GM19463 (cell line): ENCODE measurements at regions not wholly inside any gene's neighbourhood (a gene's known extent, or its start where the extent isn't known, plus 50 kb on each side); places are given as distances from the start of the nearest gene placed in this dataset.
A peak's percentile ranks its signal among the peaks of the same experiment; 100 is the strongest.
"Not testable (repeated sequence)": the region's sequence is repeated elsewhere in the genome, so short reads cannot be mapped to it uniquely, and the experiment has no call there.

Experiments
- ATAC-seq: cut with Tn5 transposase; IDR thresholded peaks from one replicate; pipeline ENCODE4 v1.9.1; 2021; ENCODE audit warnings: mild to moderate bottlenecking, moderate library complexity; ENCODE audit not compliant: unreplicated experiment

DNA sequence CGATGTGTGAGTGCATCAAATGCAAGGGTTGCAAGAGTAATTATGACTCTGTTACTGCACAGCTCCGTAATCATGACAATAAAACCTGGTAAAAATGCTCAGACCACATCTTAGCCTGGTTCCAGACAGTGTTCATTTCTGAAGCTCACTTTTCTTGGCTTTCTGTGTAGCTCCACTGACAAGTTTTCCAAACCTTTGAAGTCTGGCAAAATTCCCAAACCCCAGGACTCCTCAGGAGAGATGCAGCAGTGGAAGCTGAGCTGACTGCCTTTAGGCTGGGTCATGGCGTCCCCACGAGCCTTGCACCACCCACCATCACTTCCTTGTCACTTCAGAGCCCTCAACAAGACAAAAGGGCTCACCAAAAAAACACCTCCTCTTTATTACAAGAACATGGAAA, 131.6 kb upstream of the TAS2R1 start:
- no peak for ATAC-seq

DNA sequence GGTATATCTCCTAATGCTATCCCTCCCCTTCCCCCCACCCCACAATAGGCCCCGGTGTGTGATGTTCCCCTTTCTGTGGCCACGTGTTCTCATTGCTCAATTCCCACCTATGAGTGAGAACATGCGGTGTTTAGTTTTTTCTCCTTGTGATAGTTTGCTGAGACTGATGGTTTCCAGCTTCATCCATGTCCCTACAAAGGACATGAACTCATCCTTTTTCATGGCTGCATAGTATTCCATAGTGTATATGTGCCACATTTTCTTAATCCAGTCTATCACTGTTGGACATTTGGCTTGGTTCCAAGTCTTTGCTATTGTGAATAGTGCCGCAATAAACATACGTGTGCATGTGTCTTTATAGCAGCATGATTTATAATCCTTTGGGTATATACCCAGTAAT, 122.5 kb upstream of the TAS2R1 start:
- not testable (repeated sequence) for ATAC-seq

DNA sequence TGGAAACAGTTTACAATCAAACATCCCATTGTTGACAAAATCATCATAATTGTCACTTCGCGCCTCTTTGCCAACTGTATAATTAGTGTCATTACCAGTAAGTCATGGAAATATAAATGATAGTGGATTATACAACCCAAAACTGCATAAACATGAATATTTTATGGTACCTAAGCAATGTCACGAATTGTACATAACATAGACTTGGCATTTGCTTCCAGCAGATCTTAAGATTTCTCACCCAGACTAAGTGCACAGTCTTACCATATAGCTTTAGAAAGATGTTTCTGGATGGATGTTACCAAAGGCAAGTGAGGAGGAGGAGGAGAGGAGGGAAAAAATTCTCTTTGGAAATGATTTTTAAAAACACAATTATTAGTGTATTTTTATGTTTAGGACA, 113.4 kb upstream of the TAS2R1 start:
- ATAC-seq = no peak

DNA sequence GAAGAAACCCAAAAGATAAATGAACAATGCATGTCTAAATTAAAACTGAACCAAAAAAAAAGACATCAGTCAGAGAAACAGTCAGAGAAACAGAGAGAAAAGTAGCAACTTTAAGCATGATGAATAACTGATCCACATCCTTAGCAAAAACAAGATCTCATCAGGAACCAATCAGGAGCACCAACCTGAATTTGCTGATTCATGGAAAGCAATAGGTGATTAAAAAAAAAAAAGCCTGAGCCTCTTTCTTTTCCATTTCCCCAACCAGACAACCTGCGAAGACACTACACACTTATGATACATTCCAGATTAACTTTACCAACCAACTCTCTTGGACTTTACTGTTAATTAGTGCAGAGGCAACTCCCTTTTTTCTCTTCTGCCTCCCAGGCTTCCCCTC, 112.7 kb upstream of the TAS2R1 start:
- ATAC-seq = no peak

DNA sequence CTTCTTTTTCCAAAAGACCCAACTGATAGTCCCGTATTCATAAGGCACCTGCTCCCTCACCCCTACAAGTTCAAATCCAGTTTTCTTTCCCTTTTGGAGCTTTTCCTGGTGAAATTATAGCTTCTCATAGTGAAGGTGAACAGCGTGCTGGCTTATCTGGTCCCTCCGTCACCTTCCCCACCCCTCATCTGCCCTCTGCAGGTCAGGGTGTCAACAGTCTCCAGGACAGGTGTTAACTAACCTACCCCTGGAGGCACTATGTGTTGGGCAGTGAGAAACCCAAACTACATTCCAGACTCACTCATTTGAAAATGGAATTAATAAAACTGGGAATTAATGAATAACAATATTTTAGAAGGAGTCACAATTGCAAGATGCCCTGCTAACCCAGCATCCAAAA, 109.0 kb upstream of the TAS2R1 start:
- ATAC-seq = no peak

DNA sequence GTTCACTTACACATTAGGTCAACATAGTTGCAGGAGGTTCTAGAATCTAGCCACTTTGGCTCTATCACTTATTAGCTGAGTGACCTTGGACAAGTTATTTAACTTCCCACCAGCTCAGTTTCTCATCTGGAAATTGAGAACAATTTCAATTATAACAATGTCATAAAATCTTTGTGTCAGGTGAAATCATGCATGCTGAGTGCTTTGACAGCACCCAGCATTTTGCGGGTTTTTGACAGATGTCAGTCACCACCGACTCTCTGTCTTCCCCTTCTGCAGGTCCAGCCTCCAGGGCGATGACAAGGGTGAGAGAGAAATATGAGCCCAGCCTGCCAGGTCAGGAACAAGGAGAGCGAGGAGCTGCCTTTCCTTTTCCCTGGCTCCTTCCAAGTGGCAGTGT, 107.1 kb upstream of the TAS2R1 start:
- ATAC-seq = no peak

DNA sequence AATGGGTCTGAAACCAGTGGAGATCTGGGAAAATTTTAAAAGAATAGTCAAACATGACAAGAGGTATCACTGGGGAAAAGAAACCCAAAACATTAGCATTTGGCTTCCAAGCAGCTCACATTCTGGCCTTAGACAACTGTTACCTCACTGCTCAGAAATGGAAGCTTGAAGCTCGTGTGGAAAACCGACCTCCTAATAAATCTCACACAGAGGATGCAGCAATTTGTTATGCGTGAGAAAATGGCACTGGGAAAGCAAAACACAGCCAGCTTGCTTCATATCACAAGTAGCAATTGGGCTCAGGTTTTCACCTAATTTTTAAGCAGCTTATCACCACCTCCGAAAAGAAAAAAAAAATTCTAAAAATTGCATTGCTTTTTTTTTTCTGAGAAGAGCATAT, 103.3 kb upstream of the TAS2R1 start:
- ATAC-seq = no peak

DNA sequence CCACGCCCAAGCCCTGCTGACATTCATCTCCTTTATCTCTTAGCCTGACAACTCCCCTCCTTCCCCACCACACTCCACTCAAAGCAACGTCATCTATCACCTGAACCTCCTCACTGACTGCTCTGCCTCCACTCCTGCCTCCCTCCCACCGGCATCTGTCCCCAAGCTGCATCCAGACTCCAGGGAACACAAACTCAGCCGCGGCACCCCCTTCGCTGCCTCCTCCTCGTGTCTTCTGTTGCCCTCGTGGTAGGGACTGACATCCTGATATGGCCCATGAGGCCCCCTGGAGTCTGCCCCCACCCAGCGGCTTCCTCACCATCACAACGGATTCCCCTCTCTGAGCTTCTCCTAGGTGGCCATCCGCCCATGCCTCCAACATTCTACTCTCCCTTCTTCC, 101.0 kb upstream of the TAS2R1 start:
- no peak for ATAC-seq

DNA sequence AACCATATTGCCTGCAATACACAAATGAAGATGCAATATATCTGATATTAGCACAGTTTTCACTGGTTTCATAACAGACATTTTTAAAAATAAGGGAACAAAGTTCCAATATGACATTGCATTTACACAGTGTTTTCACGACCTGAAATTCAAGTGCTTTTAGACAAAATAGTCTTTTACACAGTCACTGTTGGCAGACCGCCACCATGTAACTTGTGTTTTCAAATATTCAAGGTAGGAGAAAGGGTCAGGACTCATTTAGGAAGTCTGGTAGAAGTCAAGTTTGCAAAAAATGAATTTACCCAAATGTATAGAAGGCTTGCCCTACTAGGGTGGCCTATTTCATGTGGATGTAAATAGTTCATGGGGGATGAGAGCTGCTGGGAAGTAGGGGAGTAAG, 98.1 kb upstream of the TAS2R1 start:
- no peak for ATAC-seq

DNA sequence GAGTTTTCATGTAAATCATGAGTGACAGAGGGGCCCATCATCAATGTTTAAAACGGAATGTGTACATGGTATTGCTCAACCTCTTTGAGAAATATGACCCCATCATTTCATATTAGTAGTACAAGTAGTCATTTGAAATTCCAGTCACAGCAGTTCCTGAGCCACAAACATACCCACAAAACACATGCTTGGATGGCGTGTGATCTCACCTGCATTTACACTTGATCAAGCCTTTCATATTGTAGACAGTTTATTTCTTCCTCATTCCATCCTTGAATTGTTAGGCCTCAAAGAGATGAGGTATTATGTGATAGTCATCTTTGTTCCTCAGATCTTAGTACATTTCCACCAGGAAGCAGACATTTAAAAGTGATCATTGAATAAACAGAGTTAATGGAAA, 96.8 kb upstream of the TAS2R1 start:
- ATAC-seq = no peak

DNA sequence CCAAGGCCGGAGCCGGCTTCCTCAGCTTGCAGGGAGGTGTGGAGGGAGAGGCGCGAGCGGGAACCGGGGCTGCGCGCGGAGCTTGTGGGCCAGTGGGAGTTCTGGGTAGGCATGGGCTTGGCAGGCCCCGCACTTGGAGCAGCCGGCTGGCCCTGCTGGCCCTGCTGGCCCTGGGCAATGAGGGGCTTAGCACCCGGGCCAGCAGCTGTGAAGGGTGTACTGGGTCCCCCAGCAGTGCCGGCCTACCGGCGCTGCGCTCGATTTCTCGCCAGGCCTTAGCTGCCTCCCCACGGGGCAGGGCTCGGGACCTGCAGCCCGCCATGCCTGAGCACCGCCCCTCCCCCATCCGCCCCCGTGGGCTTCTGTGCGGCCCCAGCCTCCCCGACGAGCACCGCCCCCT, 95.1 kb upstream of the TAS2R1 start:
- not testable (repeated sequence) for ATAC-seq

DNA sequence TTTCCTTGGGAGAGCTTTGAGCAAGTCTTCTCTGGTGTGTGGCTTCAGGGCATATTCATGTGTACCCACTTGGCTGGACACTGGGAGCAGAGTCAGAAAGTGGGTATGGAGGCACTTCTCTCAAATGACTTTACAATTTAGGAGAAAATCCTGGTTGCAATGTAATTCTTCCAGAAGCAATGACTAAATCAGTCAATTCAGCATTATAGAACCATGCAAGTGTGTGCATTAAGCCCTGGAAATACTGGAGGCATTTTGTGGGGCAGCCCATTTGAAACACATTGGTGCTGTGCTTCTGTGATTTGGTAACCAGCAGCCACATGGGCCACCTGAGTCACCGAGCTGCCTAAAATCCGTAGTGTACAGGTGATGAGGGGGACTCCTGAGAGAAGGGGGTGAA, 94.6 kb upstream of the TAS2R1 start:
- ATAC-seq = no peak

DNA sequence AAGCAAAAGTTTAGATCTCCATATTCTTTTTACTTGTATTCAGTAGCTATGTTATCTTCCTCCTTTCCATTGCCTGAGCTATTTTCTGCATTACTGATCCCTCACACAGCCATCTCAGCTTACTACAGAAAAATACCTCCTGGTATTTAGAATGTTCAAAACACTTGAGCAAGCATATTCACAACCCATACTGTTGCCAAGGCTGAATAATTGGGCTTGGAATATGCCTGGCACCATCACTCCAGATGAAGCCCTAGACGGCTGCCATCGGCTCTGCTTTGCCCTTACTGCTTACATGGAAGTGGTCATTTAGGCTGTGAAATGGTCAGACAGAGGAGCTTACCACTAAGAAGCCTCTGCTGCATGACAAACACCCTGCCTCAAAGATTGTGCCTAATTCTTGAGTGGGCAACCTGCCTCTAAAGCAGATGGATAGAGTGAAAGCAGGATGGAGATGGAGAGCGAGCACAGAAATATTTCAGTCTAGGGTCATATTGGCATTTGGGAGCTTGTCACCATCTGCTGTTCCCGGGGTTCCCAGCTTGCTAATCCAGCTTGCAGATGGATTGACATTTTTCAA, 92.5 kb upstream of the TAS2R1 start:
- no peak for ATAC-seq

DNA sequence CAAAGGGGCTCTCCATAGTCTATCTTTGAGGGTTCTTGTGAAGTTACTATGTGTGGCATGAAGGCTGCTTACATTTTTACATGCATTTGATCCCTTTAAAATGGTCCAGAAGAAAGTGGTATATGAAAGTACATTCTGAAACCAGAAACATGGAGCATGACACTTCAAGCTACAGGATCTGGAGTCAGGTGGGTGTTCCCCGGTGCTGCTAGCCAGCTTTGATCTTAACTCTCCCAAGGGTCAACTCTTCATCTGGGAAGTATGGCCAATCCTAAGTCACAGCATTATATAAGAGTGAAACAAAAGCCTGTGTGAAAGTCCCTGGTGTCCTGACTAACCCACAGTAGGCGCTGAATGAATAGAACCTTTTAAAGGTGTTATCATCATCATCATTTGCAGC, 91.0 kb upstream of the TAS2R1 start:
- no peak for ATAC-seq

DNA sequence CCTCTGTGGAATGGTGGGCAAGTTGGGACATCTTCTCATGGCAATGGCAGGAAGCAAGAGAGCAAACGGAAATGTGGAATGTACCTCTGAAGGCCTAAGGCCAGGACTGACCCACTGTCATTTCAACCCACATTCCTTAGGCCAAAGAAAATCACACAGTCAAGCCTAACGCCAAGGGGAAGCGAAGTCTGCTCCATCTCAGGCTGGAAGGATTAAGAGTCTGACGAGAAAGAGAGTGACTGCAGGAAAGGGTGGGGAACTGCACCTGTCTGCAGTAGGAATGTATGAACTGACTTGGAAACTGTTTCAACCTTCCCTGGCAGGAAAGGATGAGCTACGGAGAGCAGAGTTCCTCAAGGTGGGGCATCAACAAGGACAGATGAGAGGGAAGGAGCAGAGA, 90.2 kb upstream of the TAS2R1 start:
- ATAC-seq = no peak

DNA sequence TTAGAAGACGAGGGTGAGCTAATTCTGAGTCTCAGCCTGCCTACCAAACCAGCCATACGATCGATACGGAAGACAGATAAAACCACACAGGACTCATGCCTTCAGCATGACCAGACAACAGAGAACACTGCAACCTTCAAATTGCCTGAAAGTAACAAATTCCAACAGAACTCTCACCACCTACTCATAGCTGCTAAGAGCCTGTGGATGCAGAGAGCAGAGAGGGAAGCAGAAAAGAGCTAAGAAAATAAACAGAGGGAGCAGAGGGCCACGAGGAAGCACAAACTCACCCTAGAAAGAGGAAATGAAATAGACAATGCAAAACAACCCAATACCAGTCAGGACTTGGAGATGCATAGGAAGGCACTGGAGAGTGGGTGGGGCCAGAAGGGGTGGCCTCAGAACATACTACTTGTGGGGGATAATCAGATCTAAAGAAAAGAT, 86.7 kb upstream of the TAS2R1 start:
- peak; percentile 97 for ATAC-seq

DNA sequence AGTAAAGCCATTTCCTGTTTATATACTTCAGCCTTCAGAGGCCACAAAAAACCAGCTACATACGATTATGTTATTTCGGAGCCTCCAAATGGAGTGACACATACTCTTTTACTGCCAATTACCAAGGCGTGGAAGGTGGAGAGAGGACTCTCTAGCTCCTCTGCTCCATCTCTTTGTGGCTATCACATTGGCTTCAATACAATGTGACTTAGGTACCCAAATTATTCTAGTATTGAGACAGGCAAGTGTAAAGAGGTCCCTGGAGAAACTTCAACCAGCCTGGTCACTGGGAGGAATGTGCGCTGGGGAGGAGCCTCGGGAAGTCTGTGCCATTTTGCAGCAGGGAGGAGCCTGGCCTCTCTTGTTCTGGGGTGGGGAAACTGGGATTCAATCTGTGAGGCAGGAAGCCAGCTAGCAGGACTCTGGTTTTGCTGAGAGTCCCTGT, 85.8 kb upstream of the TAS2R1 start:
- ATAC-seq = no peak

DNA sequence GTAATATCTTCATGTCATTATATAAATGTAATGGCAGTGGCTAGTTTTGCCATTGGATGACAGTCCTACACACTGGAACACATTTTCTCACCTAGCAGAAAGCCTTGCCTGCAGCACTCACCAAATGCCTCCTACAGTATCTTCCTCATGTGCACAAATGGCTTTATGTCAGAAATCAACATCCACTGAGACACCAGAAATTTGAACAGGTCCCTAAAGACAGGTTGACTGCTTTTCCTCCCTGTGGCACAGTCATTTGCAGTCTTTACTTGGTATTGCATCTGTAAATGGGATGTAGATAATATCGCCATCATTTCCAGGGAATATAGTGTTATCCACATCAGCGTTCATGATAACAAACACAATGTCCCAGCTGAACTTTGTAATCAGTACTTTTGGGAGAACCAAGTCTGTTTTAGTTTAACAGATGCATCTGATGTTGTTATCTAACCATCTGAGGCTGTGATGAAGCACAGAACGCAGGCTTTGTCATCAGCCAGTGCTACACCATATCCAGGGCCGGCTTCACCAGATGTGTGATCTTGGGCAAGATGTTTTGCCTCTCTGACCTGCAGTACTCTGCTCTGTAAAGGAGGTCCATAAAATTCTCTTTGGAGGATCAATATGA, 83.9 kb upstream of the TAS2R1 start:
- ATAC-seq = no peak

DNA sequence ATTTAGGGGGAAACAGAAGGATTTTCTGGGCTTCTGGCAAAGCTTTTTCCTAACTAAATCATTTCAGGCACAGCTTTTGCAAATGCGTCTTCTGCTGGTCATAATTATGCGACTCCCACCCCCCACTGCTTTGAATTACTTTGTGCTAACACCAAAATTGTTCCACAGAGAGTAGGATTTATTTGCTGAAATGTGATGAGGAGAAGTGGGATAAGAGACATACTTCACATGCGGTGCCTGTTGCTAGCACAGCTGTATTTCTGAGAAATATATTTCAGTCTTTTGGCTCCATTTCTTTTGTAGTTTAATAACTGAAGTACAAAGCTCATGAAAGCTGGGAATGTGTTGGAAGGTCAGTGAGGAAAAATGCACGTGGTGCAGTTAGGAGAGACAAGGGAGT, 83.2 kb upstream of the TAS2R1 start:
- no peak for ATAC-seq

DNA sequence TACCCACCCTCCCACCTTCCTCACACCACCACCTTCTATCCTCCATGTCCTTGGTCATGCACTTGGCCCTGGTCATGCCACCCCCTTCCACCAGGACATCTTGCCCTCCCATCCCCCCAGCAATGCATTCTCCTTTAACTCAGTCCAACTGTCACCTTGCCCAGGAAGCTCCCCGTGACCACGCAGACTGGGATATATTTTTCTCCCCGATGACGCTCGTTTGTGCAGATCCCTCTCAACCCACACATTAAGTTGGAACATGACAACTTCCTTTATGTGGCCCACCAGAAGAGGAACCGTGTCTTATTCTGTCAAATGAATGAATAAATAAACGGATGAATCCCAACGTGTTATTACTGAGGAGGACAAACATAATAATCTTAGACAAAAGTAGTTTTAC, 82.8 kb upstream of the TAS2R1 start:
- no peak for ATAC-seq

DNA sequence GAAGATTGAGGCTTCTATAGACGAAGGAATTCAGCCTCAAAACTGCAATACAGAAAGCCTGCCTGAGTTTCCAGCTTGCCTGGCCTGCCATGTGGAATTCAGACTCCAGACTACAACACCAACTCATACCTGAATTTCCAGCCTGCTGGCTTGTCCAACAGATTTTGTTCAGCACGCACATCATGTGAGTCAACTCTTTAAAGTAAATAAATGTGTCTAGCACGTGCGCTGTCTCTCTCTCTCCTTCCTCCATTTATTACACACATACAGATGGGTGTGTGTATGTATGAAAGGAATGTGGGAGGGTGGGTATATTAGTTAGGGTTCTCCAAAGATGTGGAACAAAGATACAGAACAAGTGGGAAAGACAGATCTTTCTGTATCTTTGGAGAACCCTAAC, 82.4 kb upstream of the TAS2R1 start:
- ATAC-seq = no peak

DNA sequence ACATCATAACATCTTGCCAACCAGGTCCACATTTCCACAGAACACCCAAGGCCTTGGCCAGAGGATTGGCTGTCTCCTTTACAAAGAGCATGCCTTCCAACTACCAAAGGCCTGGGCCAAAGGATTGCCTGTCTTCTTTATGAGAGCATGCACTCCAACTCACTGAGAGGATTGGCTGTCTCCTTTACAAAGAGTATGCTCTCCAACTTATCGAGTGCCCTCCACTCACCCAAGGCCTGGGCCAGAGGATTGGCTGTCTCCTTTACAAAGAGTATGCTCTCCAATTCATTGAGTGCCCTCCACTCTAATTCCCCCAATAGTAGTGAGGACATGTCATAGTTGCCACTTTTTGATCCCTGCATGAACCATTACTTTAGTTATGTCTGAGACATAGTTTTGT, 79.9 kb upstream of the TAS2R1 start:
- ATAC-seq = no peak
